ENCODE measurements at regions not wholly inside any gene's neighbourhood (a gene's known extent, or its start where the extent isn't known, plus 50 kb on each side); places are given as distances from the start of the nearest gene placed in this dataset.

- Histone ChIP-seq H3K27ac (ENCODE audit: control insufficient read depth, insufficient read depth) (no peak overlapping the region), H3K4me3 (no peak overlapping the region), H3K36me3 (ENCODE audit: control insufficient read depth in 2 of 2, insufficient read depth in 2 of 2, low read length in 1 of 2) (no peaks in the 10 kb centered on the region), H2AFZ (ENCODE audit: control insufficient read depth, low read depth, low read length) (no peak overlapping the region), H3K4me1 (ENCODE audit: control insufficient read depth, insufficient read depth, low read length) (no peaks in the 10 kb centered on the region), H3K4me2 (ENCODE audit: control insufficient read depth, insufficient read depth) (no peak overlapping the region), H3K79me2 (ENCODE audit: control insufficient read depth, insufficient read depth, low read length) (no peaks in the 10 kb centered on the region), H3K9ac (ENCODE audit: control insufficient read depth, insufficient read depth, low read length) (no peak overlapping the region), H3K27me3 (replicated peaks in 1 of 2; ENCODE audit: control insufficient read depth in 2 of 2, insufficient read depth in 2 of 2, low read length in 1 of 2) (peaks cover 0 to 3% of the 10 kb centered on the region in 2 experiments; a peak in 3 of 4 replicates), H4K20me1 (ENCODE audit: control insufficient read depth, insufficient read depth) (no peaks in the 10 kb centered on the region), H3K9me3 (replicated peaks; ENCODE audit: control insufficient read depth, insufficient read depth, low read length) (no peaks in the 10 kb centered on the region; the same call in 2 of the 3 replicates)
- DNase-seq (ENCODE audit: low read depth, low spot score): no peak
- POLR2A ChIA-PET: no interaction called here
- 13% methylated on average over 6 of the region's 6 CpGs for WGBS (ENCODE audit: insufficient coverage, insufficient replicate concordance, low lambda C conversion rate, missing lambda C conversion rate)
- BruUV-seq (replicated peaks): no TSS peak
- in situ Hi-C loops (cut with MboI): no loop called here
- CTCF ChIA-PET: no interaction called here
- ATAC-seq: no peak
- RAD21 ChIA-PET (ENCODE audit: unreplicated experiment): interaction anchor here (0.6 kb wide), 1 partner anchor 279 kb away, joined by 3 read pairs; no protein-coding TSS in a partner anchor
- intact Hi-C loops (cut with micrococcal nuclease; ENCODE audit: unreplicated experiment): no loop called here
- SMC1A ChIA-PET (ENCODE audit: uncharacterized antibody, unreplicated experiment): no interaction called here
- TF ChIP-seq NR2C2 (IDR thresholded peaks at IDR 0.05; ENCODE audit: borderline replicate concordance, control insufficient read depth, insufficient read length, low read depth) (no peak), POU2F2 (IDR thresholded peaks at IDR 0.05; ENCODE audit: borderline replicate concordance, low read depth, low read length) (no peak), ZNF217 (IDR thresholded peaks at IDR 0.05) (no peak), E2F8 (IDR thresholded peaks at IDR 0.05; ENCODE audit: low read depth, partially characterized antibody) (no peak), STAT3 (IDR thresholded peaks at IDR 0.05; ENCODE audit: low read depth, low read length) (no peak), KDM1A (IDR thresholded peaks at IDR 0.05; ENCODE audit: borderline replicate concordance) (no peak), EGR1 (IDR thresholded peaks at IDR 0.05; ENCODE audit: borderline replicate concordance in 1 of 2, low read depth in 2 of 2, low read length in 2 of 2) (no peak)
- FAIRE-seq: no peak
Observed at GRCh38 chr13:40235160-40235796, 431.2 kb downstream of the FOXO1 start.
